ENCODE measurements at regions not wholly inside any gene's neighbourhood (a gene's known extent, or its start where the extent isn't known, plus 50 kb on each side); places are given as distances from the start of the nearest gene placed in this dataset.
A peak's percentile ranks its signal among the peaks of the same experiment; 100 is the strongest.

DNA sequence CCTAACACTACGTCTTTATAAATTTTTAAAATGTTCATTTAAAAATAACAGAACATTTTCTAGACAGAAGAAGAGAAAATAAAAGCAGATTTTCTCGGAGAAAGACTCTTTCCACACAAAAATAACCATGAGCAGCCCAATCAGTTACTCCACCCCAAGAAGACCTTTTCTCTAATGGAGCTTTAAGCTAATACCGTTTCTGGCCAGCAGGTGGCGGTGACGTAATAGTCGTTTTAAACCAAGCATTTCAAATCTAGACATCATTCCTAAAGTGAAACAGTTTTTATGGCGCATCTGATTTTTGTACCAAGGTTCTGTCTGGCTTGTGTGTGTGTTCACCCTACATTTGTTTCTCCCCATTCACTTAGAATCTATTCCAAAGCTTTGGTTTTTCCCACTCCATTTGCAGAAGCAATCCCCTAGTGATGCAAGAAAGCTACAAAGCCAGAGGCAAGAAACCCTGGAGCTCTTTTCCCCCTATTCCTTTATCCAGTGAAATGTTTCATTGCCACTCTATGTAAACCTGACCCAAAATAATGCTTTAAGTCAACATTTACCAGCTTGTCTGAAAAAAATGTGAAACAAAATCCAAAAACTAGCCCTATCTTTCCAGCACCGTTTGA is 336.7 kb upstream of the IGF1R start:
- Histone ChIP-seq H3K36me3 (ENCODE audit: insufficient read depth, low read length) (no peaks in the 10 kb centered on the region), H3K9ac (ENCODE audit: low read depth, low read length, poor library complexity, severe bottlenecking) (no peak overlapping the region), H3K27me3 (ENCODE audit: insufficient read depth, low read length, poor library complexity, severe bottlenecking) (no peaks in the 10 kb centered on the region), H3K9me2 (replicated peaks; ENCODE audit: low read depth, low read length) (no peaks in the 10 kb centered on the region), H4K20me1 (ENCODE audit: insufficient read depth, low read length, poor library complexity, severe bottlenecking) (no peaks in the 10 kb centered on the region), H2AFZ (ENCODE audit: low read length) (peak overlapping the region; percentile 47; the same call in 1 of the 2 replicates), H3F3A (ENCODE audit: low read depth) (no peaks in the 10 kb centered on the region), H3K4me2 (ENCODE audit: low read depth, low read length, poor library complexity, severe bottlenecking) (peak overlapping the region; percentile 50), H3K4me3 (ENCODE audit: low read length, poor library complexity, severe bottlenecking) (no peak overlapping the region), H3K4me1 (ENCODE audit: insufficient read depth, low read length, poor library complexity, severe bottlenecking) (no peaks in the 10 kb centered on the region), H3K79me2 (ENCODE audit: insufficient read depth, low read length) (no peaks in the 10 kb centered on the region), H3K9me3 (ENCODE audit: insufficient read depth, low read depth, low read length) (no peaks in the 10 kb centered on the region)
- TF ChIP-seq, protein P1, sequence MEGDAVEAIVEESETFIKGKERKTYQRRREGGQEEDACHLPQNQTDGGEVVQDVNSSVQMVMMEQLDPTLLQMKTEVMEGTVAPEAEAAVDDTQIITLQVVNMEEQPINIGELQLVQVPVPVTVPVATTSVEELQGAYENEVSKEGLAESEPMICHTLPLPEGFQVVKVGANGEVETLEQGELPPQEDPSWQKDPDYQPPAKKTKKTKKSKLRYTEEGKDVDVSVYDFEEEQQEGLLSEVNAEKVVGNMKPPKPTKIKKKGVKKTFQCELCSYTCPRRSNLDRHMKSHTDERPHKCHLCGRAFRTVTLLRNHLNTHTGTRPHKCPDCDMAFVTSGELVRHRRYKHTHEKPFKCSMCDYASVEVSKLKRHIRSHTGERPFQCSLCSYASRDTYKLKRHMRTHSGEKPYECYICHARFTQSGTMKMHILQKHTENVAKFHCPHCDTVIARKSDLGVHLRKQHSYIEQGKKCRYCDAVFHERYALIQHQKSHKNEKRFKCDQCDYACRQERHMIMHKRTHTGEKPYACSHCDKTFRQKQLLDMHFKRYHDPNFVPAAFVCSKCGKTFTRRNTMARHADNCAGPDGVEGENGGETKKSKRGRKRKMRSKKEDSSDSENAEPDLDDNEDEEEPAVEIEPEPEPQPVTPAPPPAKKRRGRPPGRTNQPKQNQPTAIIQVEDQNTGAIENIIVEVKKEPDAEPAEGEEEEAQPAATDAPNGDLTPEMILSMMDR (conservative IDR thresholded peaks at IDR 0.05; ENCODE audit: low read length), result peak; percentile 88
- TF ChIP-seq EZH2phosphoT487 (IDR thresholded peaks at IDR 0.05; ENCODE audit: borderline replicate concordance), result no peak

DNA sequence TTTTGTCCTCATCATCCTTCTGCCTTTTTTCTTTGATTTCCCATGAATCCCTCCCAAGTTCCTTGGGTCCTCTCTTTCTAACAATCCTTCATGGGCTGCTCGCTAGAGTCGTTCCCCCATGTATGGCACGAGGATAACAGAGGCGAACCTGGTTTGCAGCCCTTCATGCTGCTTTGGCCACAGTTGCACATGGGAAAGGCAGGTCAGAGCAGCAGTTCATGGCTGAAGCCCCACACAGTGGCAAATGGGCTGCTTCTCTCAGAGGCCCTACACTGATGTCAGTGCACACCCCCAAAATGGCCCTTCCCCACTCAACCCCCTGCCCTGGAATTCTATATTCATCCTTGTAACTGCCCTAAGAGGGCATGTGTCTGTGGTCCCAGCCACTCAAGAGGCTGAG is 335.4 kb upstream of the IGF1R start:
- Histone ChIP-seq H3K4me2 (ENCODE audit: low read depth, low read length, poor library complexity, severe bottlenecking) (no peak overlapping the region), H3F3A (ENCODE audit: low read depth) (no peaks in the 10 kb centered on the region), H3K36me3 (ENCODE audit: insufficient read depth, low read length) (no peaks in the 10 kb centered on the region), H3K4me3 (ENCODE audit: low read length, poor library complexity, severe bottlenecking) (no peak overlapping the region), H3K9ac (ENCODE audit: low read depth, low read length, poor library complexity, severe bottlenecking) (no peak overlapping the region), H3K4me1 (ENCODE audit: insufficient read depth, low read length, poor library complexity, severe bottlenecking) (no peaks in the 10 kb centered on the region), H4K20me1 (ENCODE audit: insufficient read depth, low read length, poor library complexity, severe bottlenecking) (no peaks in the 10 kb centered on the region), H3K79me2 (ENCODE audit: insufficient read depth, low read length) (no peaks in the 10 kb centered on the region), H2AFZ (ENCODE audit: low read length) (no peak overlapping the region), H3K27me3 (ENCODE audit: insufficient read depth, low read length, poor library complexity, severe bottlenecking) (no peaks in the 10 kb centered on the region), H3K9me2 (replicated peaks; ENCODE audit: low read depth, low read length) (no peaks in the 10 kb centered on the region), H3K9me3 (ENCODE audit: insufficient read depth, low read depth, low read length) (no peaks in the 10 kb centered on the region)
- TF ChIP-seq EZH2phosphoT487 (IDR thresholded peaks at IDR 0.05; ENCODE audit: borderline replicate concordance), result no peak
- TF ChIP-seq, protein P1 (conservative IDR thresholded peaks at IDR 0.05; ENCODE audit: low read length), result no peak

DNA sequence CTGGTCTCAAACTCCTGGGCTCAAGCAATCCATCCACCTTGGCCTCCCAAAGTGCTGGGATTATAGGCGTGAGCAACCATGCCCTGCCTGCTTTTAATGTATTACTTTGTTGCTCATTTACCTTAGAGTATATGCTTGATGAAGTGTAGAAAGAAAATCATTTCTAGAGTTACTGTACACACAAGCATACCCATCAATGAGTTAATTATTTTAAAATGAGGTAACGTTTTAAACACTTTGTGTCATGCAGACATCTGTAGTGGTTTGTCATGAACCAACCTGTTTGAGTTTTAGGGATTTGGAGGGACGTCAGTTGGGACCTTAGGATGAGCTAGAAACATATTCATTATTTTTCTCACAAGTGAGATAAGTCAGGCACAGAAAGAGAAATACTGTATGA is 332.4 kb upstream of the IGF1R start:
- Histone ChIP-seq H2AFZ (ENCODE audit: low read length) (no peak overlapping the region), H3K4me1 (ENCODE audit: insufficient read depth, low read length, poor library complexity, severe bottlenecking) (no peaks in the 10 kb centered on the region), H3K27me3 (ENCODE audit: insufficient read depth, low read length, poor library complexity, severe bottlenecking) (no peaks in the 10 kb centered on the region), H4K20me1 (ENCODE audit: insufficient read depth, low read length, poor library complexity, severe bottlenecking) (no peaks in the 10 kb centered on the region), H3K9me2 (replicated peaks; ENCODE audit: low read depth, low read length) (no peaks in the 10 kb centered on the region), H3K4me3 (ENCODE audit: low read length, poor library complexity, severe bottlenecking) (no peak overlapping the region), H3K36me3 (ENCODE audit: insufficient read depth, low read length) (no peaks in the 10 kb centered on the region), H3K9me3 (ENCODE audit: insufficient read depth, low read depth, low read length) (no peaks in the 10 kb centered on the region), H3K4me2 (ENCODE audit: low read depth, low read length, poor library complexity, severe bottlenecking) (no peak overlapping the region), H3F3A (ENCODE audit: low read depth) (no peaks in the 10 kb centered on the region), H3K9ac (ENCODE audit: low read depth, low read length, poor library complexity, severe bottlenecking) (no peak overlapping the region), H3K79me2 (ENCODE audit: insufficient read depth, low read length) (no peaks in the 10 kb centered on the region)
- no peak for TF ChIP-seq EZH2phosphoT487 (IDR thresholded peaks at IDR 0.05; ENCODE audit: borderline replicate concordance)
- TF ChIP-seq, protein P1 (conservative IDR thresholded peaks at IDR 0.05; ENCODE audit: low read length), result no peak

All from Loucy (cell line).